ENCODE measurements at regions not wholly inside any gene's neighbourhood (a gene's known extent, or its start where the extent isn't known, plus 50 kb on each side); places are given as distances from the start of the nearest gene placed in this dataset.

DNA sequence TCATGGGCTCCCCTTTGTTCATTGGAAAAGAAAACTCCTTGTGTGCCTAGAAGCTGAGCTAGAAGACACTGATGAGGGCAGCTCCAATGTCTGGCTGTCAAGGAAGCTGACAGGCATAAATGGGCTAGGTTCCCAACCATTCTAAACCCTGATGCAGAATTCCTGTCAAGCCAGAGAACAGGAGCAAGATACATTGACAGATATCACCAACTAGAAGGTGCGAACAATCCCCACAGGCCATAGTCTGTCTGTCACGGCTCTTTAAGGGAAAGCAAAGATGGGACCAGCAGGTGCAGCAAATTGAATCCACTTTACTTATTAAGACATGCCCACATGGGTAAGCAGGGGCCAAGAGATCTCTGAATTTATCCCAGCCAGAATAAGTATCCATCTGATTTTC lies 617.9 kb upstream of the POT1 start:
- POLR2A ChIA-PET = no interaction called here
- CTCF ChIA-PET = no interaction called here
- no peak for DNase-seq (ENCODE audit: extremely low spot score)
- no peak for TF ChIP-seq FOXM1 (IDR thresholded peaks at IDR 0.05; ENCODE audit: borderline replicate concordance)

GRCh38 chr7:125530553-125530952 lies 600.9 kb upstream of the POT1 start:
- TF ChIP-seq CTBP1 (IDR thresholded peaks at IDR 0.05; ENCODE audit: borderline replicate concordance) = no peak
- CTCF ChIA-PET = no interaction called here
- POLR2A ChIA-PET = no interaction called here
- no peak for DNase-seq (ENCODE audit: extremely low spot score)

GRCh38 chr7:125529249-125529648 lies 599.6 kb upstream of the POT1 start:
- DNase-seq (ENCODE audit: extremely low spot score) = no peak
- ChIA-PET CTCF (no interaction called here), POLR2A (no interaction called here)

GRCh38 chr7:125526958-125527357 lies 597.3 kb upstream of the POT1 start:
- ChIA-PET POLR2A (no interaction called here), CTCF (no interaction called here)
- TF ChIP-seq FOXM1 (IDR thresholded peaks at IDR 0.05; ENCODE audit: borderline replicate concordance) = no peak
- TF ChIP-seq FOXA1 (IDR thresholded peaks at IDR 0.05) = no peak
- no peak for TF ChIP-seq SP1 (IDR thresholded peaks at IDR 0.05)
- no peak for TF ChIP-seq ELF4 (IDR thresholded peaks at IDR 0.05)
- no peak for TF ChIP-seq L3MBTL2 (conservative IDR thresholded peaks at IDR 0.05)
- no peak for TF ChIP-seq ARNT (IDR thresholded peaks at IDR 0.05)
- TF ChIP-seq LEF1 (IDR thresholded peaks at IDR 0.05; ENCODE audit: borderline replicate concordance) = no peak
- TF ChIP-seq BHLHE40 (IDR thresholded peaks at IDR 0.05; ENCODE audit: borderline replicate concordance) = no peak
- no peak for TF ChIP-seq TARDBP (IDR thresholded peaks at IDR 0.05)
- no peak for TF ChIP-seq FOXK2 (IDR thresholded peaks at IDR 0.05)
- no peak for TF ChIP-seq ZNF384 (IDR thresholded peaks at IDR 0.05)
- no peak for TF ChIP-seq PKNOX1 (IDR thresholded peaks at IDR 0.05)
- no peak for TF ChIP-seq HDGF (IDR thresholded peaks at IDR 0.05; ENCODE audit: borderline replicate concordance)
- no peak for DNase-seq (ENCODE audit: extremely low spot score)

More at GRCh38 chr7:125529249-125529648, 599.6 kb upstream of the POT1 start:
- TF ChIP-seq L3MBTL2 (conservative IDR thresholded peaks at IDR 0.05) (no peak), CTBP1 (IDR thresholded peaks at IDR 0.05; ENCODE audit: borderline replicate concordance) (no peak), FOXA1 (IDR thresholded peaks at IDR 0.05) (no peak), SUZ12 (IDR thresholded peaks at IDR 0.05) (no peak), HDGF (IDR thresholded peaks at IDR 0.05; ENCODE audit: borderline replicate concordance) (no peak), FOXM1 (IDR thresholded peaks at IDR 0.05; ENCODE audit: borderline replicate concordance) (no peak), TARDBP (IDR thresholded peaks at IDR 0.05) (no peak), PKNOX1 (IDR thresholded peaks at IDR 0.05) (no peak), ZNF384 (IDR thresholded peaks at IDR 0.05) (no peak)

DNA sequence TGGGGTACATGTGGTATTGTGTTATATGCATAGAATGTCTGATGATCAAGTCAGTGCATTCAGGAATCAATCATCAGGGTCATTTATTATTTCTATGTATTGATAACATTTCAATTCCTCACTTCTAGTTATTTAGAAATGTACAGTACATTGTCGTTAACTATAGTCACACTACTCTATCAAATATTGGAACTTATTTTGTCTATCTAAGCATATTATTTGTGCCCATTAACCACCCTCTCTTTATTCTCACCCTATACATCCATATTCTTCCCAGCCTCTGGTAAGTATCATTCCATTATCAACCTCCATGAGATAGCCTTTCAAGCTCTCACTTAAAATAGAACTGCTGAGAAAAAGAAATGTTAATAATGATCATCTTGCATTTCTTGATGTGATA lies 596.5 kb upstream of the POT1 start:
- no peak for TF ChIP-seq SUZ12 (IDR thresholded peaks at IDR 0.05)
- TF ChIP-seq PKNOX1 (IDR thresholded peaks at IDR 0.05) = no peak
- TF ChIP-seq L3MBTL2 (conservative IDR thresholded peaks at IDR 0.05) = no peak
- no peak for TF ChIP-seq ZNF384 (IDR thresholded peaks at IDR 0.05)
- TF ChIP-seq NFRKB (IDR thresholded peaks at IDR 0.05) = no peak
- no peak for TF ChIP-seq FOXK2 (IDR thresholded peaks at IDR 0.05)
- TF ChIP-seq HDGF (IDR thresholded peaks at IDR 0.05; ENCODE audit: borderline replicate concordance) = no peak
- no peak for TF ChIP-seq CTBP1 (IDR thresholded peaks at IDR 0.05; ENCODE audit: borderline replicate concordance)
- TF ChIP-seq FOXM1 (IDR thresholded peaks at IDR 0.05; ENCODE audit: borderline replicate concordance) = no peak
- no peak for TF ChIP-seq ELF4 (IDR thresholded peaks at IDR 0.05)
- no peak for TF ChIP-seq SP1 (IDR thresholded peaks at IDR 0.05)
- TF ChIP-seq LEF1 (IDR thresholded peaks at IDR 0.05; ENCODE audit: borderline replicate concordance) = no peak
- DNase-seq (ENCODE audit: extremely low spot score) = no peak
- CTCF ChIA-PET = no interaction called here
- POLR2A ChIA-PET = no interaction called here

DNA sequence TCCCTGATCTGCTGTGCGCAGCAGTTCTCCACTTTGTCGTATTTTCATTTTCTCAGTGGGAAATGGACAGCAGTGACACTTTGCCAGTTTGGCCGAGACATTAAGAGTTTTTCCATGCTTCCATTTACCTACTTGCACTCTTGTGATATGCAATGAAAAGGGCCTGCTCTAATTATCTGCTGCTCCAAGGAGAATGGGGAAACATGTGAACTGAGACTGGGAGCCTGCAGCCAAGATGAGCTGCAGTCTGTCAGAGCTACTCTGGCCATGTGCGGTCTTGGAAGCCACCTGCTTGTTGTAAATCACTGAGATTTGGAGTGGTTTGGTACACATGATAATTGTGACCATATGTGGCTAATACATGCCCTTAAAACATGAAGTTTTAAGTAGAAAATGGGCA lies 586.6 kb upstream of the POT1 start:
- DNase-seq (ENCODE audit: extremely low spot score) = no peak
- ChIA-PET CTCF (no interaction called here), POLR2A (no interaction called here)
- TF ChIP-seq FOXK2 (IDR thresholded peaks at IDR 0.05) (no peak), PKNOX1 (IDR thresholded peaks at IDR 0.05) (no peak), CTBP1 (IDR thresholded peaks at IDR 0.05; ENCODE audit: borderline replicate concordance) (no peak)

DNA sequence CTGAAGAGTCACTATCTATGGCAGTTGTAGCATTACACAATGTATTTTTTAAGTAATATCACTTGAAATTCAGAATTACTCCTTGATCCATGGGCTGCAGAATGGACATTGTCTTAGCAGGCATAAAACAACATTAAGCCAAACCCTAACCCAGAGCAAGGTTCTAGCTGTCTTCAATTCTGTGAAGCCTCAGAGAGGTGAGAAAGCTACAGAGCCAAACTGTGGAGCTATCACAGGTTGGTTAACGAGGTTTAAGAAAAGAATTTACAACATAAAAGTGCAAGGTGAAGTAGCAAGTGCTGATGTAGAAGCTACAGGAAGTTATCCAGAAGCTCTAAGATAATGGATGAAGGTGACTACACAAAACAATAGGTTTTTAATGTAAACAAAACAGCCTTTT lies 582.7 kb upstream of the POT1 start:
- ChIA-PET POLR2A (no interaction called here), CTCF (no interaction called here)
- DNase-seq (ENCODE audit: extremely low spot score) = no peak
- TF ChIP-seq TARDBP (IDR thresholded peaks at IDR 0.05) (no peak), L3MBTL2 (conservative IDR thresholded peaks at IDR 0.05) (no peak), FOXK2 (IDR thresholded peaks at IDR 0.05) (no peak), BHLHE40 (IDR thresholded peaks at IDR 0.05; ENCODE audit: borderline replicate concordance) (no peak), FOXA1 (IDR thresholded peaks at IDR 0.05) (no peak), FOXM1 (IDR thresholded peaks at IDR 0.05; ENCODE audit: borderline replicate concordance) (no peak), NFRKB (IDR thresholded peaks at IDR 0.05) (no peak), HDGF (IDR thresholded peaks at IDR 0.05; ENCODE audit: borderline replicate concordance) (no peak), PKNOX1 (IDR thresholded peaks at IDR 0.05) (no peak), ARNT (IDR thresholded peaks at IDR 0.05) (no peak), LEF1 (IDR thresholded peaks at IDR 0.05; ENCODE audit: borderline replicate concordance) (no peak), ZNF384 (IDR thresholded peaks at IDR 0.05) (no peak), SP1 (IDR thresholded peaks at IDR 0.05) (no peak), CTBP1 (IDR thresholded peaks at IDR 0.05; ENCODE audit: borderline replicate concordance) (no peak)

All from HEK293T (cell line).